ENCODE measurements at regions not wholly inside any gene's neighbourhood (a gene's known extent, or its start where the extent isn't known, plus 50 kb on each side); places are given as distances from the start of the nearest gene placed in this dataset.

DNA sequence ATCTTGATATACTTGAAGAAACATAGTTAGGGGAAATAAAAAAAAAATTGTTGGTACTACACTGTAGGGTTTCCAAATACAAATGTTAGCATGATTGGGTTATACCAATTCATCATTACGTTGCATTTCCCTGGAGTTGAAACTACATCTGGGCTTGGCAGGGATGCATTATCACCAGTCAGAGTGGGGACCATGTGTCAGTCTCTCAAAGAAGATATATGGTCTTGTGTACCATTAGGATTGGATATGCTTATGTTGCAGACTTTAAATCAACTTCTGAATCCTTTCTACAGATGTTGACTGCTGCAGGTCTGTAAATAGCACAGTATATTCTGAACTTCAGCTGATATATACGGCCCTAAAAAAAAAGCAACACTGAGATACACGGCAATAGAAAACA is 188.5 kb downstream of the SLIT2 start:
- no peak overlapping the region for H3K4me3 ChIP-seq (ENCODE audit: low read depth, low read length)
- TF ChIP-seq, protein P1, sequence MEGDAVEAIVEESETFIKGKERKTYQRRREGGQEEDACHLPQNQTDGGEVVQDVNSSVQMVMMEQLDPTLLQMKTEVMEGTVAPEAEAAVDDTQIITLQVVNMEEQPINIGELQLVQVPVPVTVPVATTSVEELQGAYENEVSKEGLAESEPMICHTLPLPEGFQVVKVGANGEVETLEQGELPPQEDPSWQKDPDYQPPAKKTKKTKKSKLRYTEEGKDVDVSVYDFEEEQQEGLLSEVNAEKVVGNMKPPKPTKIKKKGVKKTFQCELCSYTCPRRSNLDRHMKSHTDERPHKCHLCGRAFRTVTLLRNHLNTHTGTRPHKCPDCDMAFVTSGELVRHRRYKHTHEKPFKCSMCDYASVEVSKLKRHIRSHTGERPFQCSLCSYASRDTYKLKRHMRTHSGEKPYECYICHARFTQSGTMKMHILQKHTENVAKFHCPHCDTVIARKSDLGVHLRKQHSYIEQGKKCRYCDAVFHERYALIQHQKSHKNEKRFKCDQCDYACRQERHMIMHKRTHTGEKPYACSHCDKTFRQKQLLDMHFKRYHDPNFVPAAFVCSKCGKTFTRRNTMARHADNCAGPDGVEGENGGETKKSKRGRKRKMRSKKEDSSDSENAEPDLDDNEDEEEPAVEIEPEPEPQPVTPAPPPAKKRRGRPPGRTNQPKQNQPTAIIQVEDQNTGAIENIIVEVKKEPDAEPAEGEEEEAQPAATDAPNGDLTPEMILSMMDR (IDR thresholded peaks at IDR 0.05; ENCODE audit: low read depth, low read length, missing control alignments) = no peak
- in situ Hi-C loops (cut with HindIII; ENCODE audit: low sequenced_read_pairs) = no loop called here
- no peak for DNase-seq (ENCODE audit: low read depth)

DNA sequence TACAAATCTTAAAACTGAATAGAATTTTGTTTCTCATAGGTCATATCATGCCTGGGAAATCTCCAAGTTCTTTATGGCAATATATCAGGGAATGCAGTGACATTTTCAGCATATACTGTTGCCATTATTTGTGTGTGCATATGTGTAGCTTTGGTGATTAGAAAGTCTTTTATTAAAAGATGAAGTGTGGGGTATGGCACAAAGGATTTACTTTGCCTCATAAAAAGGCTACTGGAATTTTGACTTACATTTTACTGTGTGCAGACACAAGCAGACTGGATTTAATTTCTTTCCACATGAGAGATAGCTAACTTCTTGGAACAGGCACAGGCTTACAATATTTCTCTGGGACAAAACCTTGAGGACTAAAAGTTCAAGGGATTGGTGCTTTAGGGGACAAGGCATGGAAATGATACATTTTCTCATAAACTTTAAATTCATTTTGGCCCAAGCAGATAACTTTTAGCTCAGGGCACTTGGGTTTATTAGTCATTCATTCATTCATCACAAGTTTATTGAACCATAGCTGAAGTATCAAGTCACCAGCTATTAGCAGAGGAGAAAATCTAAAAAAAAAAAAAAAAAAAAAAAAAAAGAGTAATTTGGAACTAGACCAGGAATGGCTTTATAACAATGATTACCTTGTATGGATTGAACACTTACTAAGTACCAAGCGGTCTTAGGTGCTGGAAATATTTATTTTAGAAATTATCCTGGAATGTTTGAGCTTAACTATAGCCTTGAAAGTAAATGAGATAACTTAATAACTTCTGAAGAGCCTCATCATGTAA is 191.5 kb downstream of the SLIT2 start:
- in situ Hi-C loops (cut with HindIII; ENCODE audit: low sequenced_read_pairs) = no loop called here
- H3K4me3 ChIP-seq (ENCODE audit: low read depth, low read length) = no peak overlapping the region
- DNase-seq (ENCODE audit: low read depth) = no peak
- TF ChIP-seq, protein P1 (IDR thresholded peaks at IDR 0.05; ENCODE audit: low read depth, low read length, missing control alignments) = no peak

DNA sequence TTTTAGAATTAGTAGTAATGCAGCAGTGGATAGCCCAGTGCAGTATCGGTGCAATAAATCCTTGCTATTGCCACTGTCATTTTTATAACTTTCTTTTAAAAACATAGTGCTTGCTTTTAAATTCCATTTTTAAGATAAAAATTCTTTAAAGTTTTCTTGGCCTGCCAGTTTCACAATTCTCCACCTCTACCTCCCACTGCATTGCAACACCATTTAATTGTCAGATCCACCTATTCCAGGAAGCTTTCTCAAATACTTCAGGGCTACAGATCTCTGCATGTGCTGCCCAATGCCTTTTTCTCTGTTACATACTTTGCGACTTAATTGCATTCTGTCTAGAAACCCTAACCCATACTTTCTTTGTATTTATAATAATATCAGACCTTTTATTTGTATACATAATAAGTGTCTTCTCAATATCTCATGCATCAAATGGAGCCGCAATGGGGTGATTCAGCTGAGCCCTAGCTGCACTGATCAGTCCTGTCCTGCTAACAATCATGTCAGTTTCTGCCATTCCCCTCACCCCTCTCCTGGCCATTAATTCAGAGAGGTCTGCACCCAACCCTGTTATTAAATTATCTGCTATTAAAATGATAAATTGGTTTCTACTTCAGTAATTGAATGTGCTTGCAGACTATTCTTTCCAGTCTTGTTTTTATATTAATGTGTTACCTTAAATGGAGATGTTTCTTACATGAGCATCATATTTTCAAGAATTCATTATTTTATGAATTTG is 193.1 kb downstream of the SLIT2 start:
- no peak for DNase-seq (ENCODE audit: low read depth)
- H3K4me3 ChIP-seq (ENCODE audit: low read depth, low read length) = no peak overlapping the region
- in situ Hi-C loops (cut with HindIII; ENCODE audit: low sequenced_read_pairs) = no loop called here
- TF ChIP-seq, protein P1 (IDR thresholded peaks at IDR 0.05; ENCODE audit: low read depth, low read length, missing control alignments) = no peak

DNA sequence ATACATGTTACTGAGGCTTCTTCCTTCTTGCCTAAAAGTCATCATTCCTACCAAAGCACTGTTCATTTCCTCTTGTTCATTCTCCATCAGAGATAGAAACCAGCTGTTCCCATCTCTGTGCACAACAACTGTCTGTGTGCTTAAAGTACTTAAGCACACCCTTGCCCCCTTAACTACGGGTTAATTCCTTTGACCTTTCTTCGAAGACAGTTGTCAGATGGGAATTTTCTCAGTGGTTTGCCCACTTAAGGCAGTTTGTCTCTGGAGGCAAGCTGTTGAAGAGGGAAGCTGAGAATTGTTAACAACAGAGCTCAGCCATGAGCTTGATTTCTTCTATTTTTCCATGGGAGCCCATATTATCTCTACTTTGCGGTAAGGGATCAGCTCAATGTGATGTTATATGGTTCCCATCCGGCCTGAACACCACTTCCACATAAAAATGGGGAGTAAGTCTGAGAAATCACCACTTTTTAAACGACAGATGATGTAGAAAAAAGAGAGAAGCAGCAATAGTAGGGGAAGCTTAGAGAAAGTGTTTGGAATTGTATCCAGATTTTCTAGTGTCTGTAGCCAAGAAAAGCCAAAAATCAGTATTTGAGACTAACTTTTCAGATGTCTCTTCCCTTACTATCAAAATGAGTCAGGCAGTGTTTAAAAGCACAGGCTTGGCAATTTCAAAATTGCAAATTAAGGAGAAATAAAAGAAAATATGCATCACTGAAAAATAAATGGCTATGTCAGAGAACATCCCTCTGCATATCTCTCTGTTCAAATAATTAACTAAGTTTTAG is 194.4 kb downstream of the SLIT2 start:
- in situ Hi-C loops (cut with HindIII; ENCODE audit: low sequenced_read_pairs) = no loop called here
- DNase-seq (ENCODE audit: low read depth) = no peak
- H3K4me3 ChIP-seq (ENCODE audit: low read depth, low read length) = no peak overlapping the region
- TF ChIP-seq, protein P1 (IDR thresholded peaks at IDR 0.05; ENCODE audit: low read depth, low read length, missing control alignments) = no peak

DNA sequence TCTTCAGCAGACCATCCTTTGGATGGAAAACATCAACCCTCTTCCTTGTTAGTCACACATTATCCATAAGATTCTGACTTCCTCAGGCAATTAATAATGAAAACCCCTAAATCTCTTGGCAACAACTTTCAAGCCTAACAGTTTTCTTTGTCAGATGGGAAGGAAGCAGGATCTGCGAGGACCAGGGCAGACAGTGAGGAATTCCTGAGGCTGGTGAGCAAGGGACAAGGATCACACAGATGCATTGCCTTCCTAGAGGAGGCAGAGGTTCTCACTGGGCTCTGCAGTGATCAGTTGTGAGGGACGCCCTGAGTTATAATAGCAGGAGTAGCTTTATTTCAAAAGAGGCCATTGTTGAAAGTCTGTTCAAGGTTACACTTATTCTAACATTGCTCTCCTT is 195.4 kb downstream of the SLIT2 start:
- in situ Hi-C loops (cut with HindIII; ENCODE audit: low sequenced_read_pairs) = no loop called here
- no peak overlapping the region for H3K4me3 ChIP-seq (ENCODE audit: low read depth, low read length)
- TF ChIP-seq, protein P1 (IDR thresholded peaks at IDR 0.05; ENCODE audit: low read depth, low read length, missing control alignments) = no peak
- DNase-seq (ENCODE audit: low read depth) = no peak

DNA sequence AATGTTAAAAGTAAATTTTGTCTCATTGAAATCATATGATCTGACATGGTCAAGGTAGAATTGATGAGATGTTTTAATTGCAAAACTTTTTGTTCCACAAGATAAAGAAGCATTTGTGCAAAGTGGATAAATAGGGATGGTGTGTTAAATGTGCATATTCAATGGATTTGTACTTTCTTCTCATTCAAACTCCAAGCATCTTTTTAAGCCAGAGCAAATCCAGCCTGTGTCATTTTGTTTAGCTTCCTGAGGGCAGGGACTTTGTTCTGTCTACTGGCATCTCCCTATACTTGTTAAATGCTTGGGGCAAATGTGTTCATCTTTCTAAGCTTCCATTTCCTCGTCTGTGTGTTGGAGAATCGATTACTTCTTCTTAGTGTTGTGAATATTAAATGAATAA is 200.3 kb downstream of the SLIT2 start:
- in situ Hi-C loops (cut with HindIII; ENCODE audit: low sequenced_read_pairs) = no loop called here
- H3K4me3 ChIP-seq (ENCODE audit: low read depth, low read length) = no peak overlapping the region
- DNase-seq (ENCODE audit: low read depth) = no peak
- TF ChIP-seq, protein P1 (IDR thresholded peaks at IDR 0.05; ENCODE audit: low read depth, low read length, missing control alignments) = no peak

Data from astrocyte of the cerebellum (primary cell).